CD8-positive, alpha-beta memory T cell (primary cell): ENCODE measurements at regions not wholly inside any gene's neighbourhood (a gene's known extent, or its start where the extent isn't known, plus 50 kb on each side); places are given as distances from the start of the nearest gene placed in this dataset.

Experiments
- CTCF ChIA-PET: fragments of 350-600 bp; sonication (Branson Sonifier 250); formaldehyde crosslinking; loops from one replicate; lab custom pipeline; 2021; ENCODE audit warnings: antibody characterized with exemption; lab: Charles Lee
- POLR2A ChIA-PET: fragments of 350-600 bp; sonication (Branson Sonifier 250); formaldehyde crosslinking; loops from one replicate; lab custom pipeline; 2021; ENCODE audit warnings: antibody characterized with exemption; lab: Charles Lee
- DNase-seq, 5 donors: peaks; one replicate each; pipeline versions ENCODE4 v3.0.0 to v3.0.0-alpha.2; 2020 to 2022; ENCODE audit warnings: mixed read lengths in 1 of 5
- H3K27ac ChIP-seq: one replicate; pipeline ENCODE4 v1.7.0; 2013; ENCODE audit warnings: low read depth, mild to moderate bottlenecking, low read length, moderate library complexity
- H3K27me3 ChIP-seq: 2 replicates; pipeline ENCODE4 v1.7.0; 2013; ENCODE audit warnings: low read length, mild to moderate bottlenecking; ENCODE audit not compliant: insufficient read depth, poor library complexity, severe bottlenecking
- H3K36me3 ChIP-seq: 2 replicates; pipeline ENCODE4 v1.7.0; 2013; ENCODE audit warnings: mild to moderate bottlenecking, low read length, moderate library complexity; ENCODE audit not compliant: insufficient read depth
- H3K4me1 ChIP-seq: 2 replicates; pipeline ENCODE4 v1.7.0; 2013; ENCODE audit warnings: mild to moderate bottlenecking, low read length, moderate library complexity; ENCODE audit not compliant: insufficient read depth
- H3K4me3 ChIP-seq: 2 replicates; pipeline ENCODE4 v1.7.0; 2013; ENCODE audit warnings: mild to moderate bottlenecking, low read length
- H3K9me3 ChIP-seq: 2 replicates; pipeline ENCODE4 v1.7.0; 2013; ENCODE audit warnings: mild to moderate bottlenecking, low read length
- H3K27ac Mint-ChIP-seq, 8 donors: one replicate each; pipeline ENCODE4 v1.8.0; 2020 to 2021; ENCODE audit warnings: mixed read lengths in 8 of 8, mild to moderate bottlenecking in 6 of 8, inconsistent platforms in 3 of 8, moderate library complexity in 3 of 8
- H3K27me3 Mint-ChIP-seq, 2 donors: one replicate each; pipeline ENCODE4 v1.8.0; 2020 to 2021; ENCODE audit warnings: mixed read lengths in 2 of 2, mild to moderate bottlenecking in 1 of 2, moderate library complexity in 1 of 2
- H3K36me3 Mint-ChIP-seq, 3 donors: one replicate each; pipeline ENCODE4 v1.8.0; 2020 to 2021; ENCODE audit warnings: mixed read lengths in 3 of 3, inconsistent platforms in 1 of 3, mild to moderate bottlenecking in 1 of 3
- H3K4me1 Mint-ChIP-seq, 3 donors: one replicate each; pipeline ENCODE4 v1.8.0; 2020 to 2021; ENCODE audit warnings: mixed read lengths in 3 of 3, inconsistent platforms in 1 of 3, mild to moderate bottlenecking in 1 of 3
- H3K4me3 Mint-ChIP-seq, 7 donors: one replicate each; pipeline ENCODE4 v1.8.0; 2020 to 2021; ENCODE audit warnings: mixed read lengths in 7 of 7, mild to moderate bottlenecking in 6 of 7, moderate library complexity in 4 of 7, inconsistent platforms in 2 of 7
- H3K9me3 Mint-ChIP-seq, 5 donors: one replicate each; pipeline ENCODE4 v1.8.0; 2020 to 2022; ENCODE audit warnings: mixed read lengths in 5 of 5, mild to moderate bottlenecking in 3 of 5, moderate library complexity in 2 of 5, inconsistent platforms in 1 of 5

- Histone ChIP-seq H3K27ac (no peak overlapping the region), H3K9me3 (no peaks in the 10 kb centered on the region), H3K27me3 (no peaks in the 10 kb centered on the region), H3K4me1 (no peaks in the 10 kb centered on the region), H3K4me3 (no peak overlapping the region), H3K36me3 (no peaks in the 10 kb centered on the region)
- DNase-seq = no peak
- Mint-ChIP-seq H3K27me3 (peaks cover 20 to 52% of the 10 kb centered on the region in 2 donors), H3K36me3 (no peaks in the 10 kb centered on the region), H3K4me3 (no peak overlapping the region), H3K4me1 (peaks cover 4 to 10% (median 6%) of the 10 kb centered on the region in 3 donors), H3K9me3 (no peaks in the 10 kb centered on the region), H3K27ac (no peak overlapping the region)
- CTCF ChIA-PET = no interaction called here
- POLR2A ChIA-PET = no interaction called here
These were observed 94.7 kb downstream of the DMRTA2 start for GRCh38 chr1:50328552-50328951.

GRCh38 chr1:50326026-50326425 lies 97.2 kb downstream of the DMRTA2 start:
- CTCF ChIA-PET = no interaction called here
- POLR2A ChIA-PET = no interaction called here
- H3K27me3 ChIP-seq = no peaks in the 10 kb centered on the region
- no peak overlapping the region for H3K4me3 ChIP-seq
- no peaks in the 10 kb centered on the region for H3K9me3 Mint-ChIP-seq
- H3K9me3 ChIP-seq = no peaks in the 10 kb centered on the region
- H3K36me3 Mint-ChIP-seq = no peaks in the 10 kb centered on the region
- H3K4me3 Mint-ChIP-seq = no peak overlapping the region
- H3K27me3 Mint-ChIP-seq = peaks cover 10 to 36% of the 10 kb centered on the region in 2 donors
- H3K4me1 Mint-ChIP-seq = no peaks in the 10 kb centered on the region
- H3K4me1 ChIP-seq = no peaks in the 10 kb centered on the region
- no peak for DNase-seq
- no peaks in the 10 kb centered on the region for H3K36me3 ChIP-seq
- H3K27ac ChIP-seq = no peak overlapping the region
- H3K27ac Mint-ChIP-seq = no peak overlapping the region

GRCh38 chr1:50322579-50322978 lies 100.7 kb downstream of the DMRTA2 start:
- no peaks in the 10 kb centered on the region for H3K4me1 ChIP-seq
- no peak overlapping the region for H3K4me3 ChIP-seq
- no peak overlapping the region for H3K27ac ChIP-seq
- H3K9me3 Mint-ChIP-seq = peaks cover 0 to 2% (median 0%) of the 10 kb centered on the region in 5 donors
- H3K27me3 Mint-ChIP-seq = peaks cover 10 to 14% of the 10 kb centered on the region in 2 donors
- no peak for DNase-seq
- H3K36me3 ChIP-seq = no peaks in the 10 kb centered on the region
- H3K4me1 Mint-ChIP-seq = no peaks in the 10 kb centered on the region
- H3K27ac Mint-ChIP-seq = peak overlapping the region in 1 of 8 donors; percentile 8
- no peaks in the 10 kb centered on the region for H3K27me3 ChIP-seq
- H3K36me3 Mint-ChIP-seq = no peaks in the 10 kb centered on the region
- ChIA-PET CTCF (no interaction called here), POLR2A (no interaction called here)
- H3K9me3 ChIP-seq = no peaks in the 10 kb centered on the region
- no peak overlapping the region for H3K4me3 Mint-ChIP-seq

- Mint-ChIP-seq H3K9me3 (peaks cover 0 to 2% (median 0%) of the 10 kb centered on the region in 5 donors), H3K4me1 (no peaks in the 10 kb centered on the region), H3K4me3 (no peak overlapping the region), H3K27me3 (peaks cover 4 to 8% of the 10 kb centered on the region in 2 donors), H3K36me3 (no peaks in the 10 kb centered on the region), H3K27ac (no peak overlapping the region)
- ChIA-PET POLR2A (no interaction called here), CTCF (no interaction called here)
- Histone ChIP-seq H3K4me3 (no peak overlapping the region), H3K9me3 (no peaks in the 10 kb centered on the region), H3K27me3 (no peaks in the 10 kb centered on the region), H3K27ac (no peak overlapping the region), H3K4me1 (no peaks in the 10 kb centered on the region), H3K36me3 (no peaks in the 10 kb centered on the region)
- no peak for DNase-seq
These were observed 104.8 kb downstream of the DMRTA2 start for GRCh38 chr1:50318428-50318827.

- no peak for DNase-seq
- Histone ChIP-seq H3K4me1 (no peaks in the 10 kb centered on the region), H3K4me3 (no peak overlapping the region), H3K27ac (no peak overlapping the region), H3K36me3 (no peaks in the 10 kb centered on the region), H3K27me3 (no peaks in the 10 kb centered on the region), H3K9me3 (no peaks in the 10 kb centered on the region)
- no peak overlapping the region for H3K27ac Mint-ChIP-seq
- no peaks in the 10 kb centered on the region for H3K4me1 Mint-ChIP-seq
- H3K4me3 Mint-ChIP-seq = no peak overlapping the region
- ChIA-PET CTCF (no interaction called here), POLR2A (no interaction called here)
- H3K27me3 Mint-ChIP-seq = peaks cover 7 to 17% of the 10 kb centered on the region in 2 donors
- H3K36me3 Mint-ChIP-seq = no peaks in the 10 kb centered on the region
- peaks cover 0 to 3% (median 0%) of the 10 kb centered on the region in 5 donors for H3K9me3 Mint-ChIP-seq
These were observed 114.4 kb downstream of the DMRTA2 start for GRCh38 chr1:50308878-50309277.

- no peaks in the 10 kb centered on the region for H3K27me3 ChIP-seq
- H3K4me1 ChIP-seq = no peaks in the 10 kb centered on the region
- H3K27ac ChIP-seq = no peak overlapping the region
- H3K36me3 ChIP-seq = no peaks in the 10 kb centered on the region
- Mint-ChIP-seq H3K36me3 (no peaks in the 10 kb centered on the region), H3K4me1 (no peaks in the 10 kb centered on the region), H3K27ac (no peak overlapping the region), H3K9me3 (peaks cover 0 to 3% (median 0%) of the 10 kb centered on the region in 5 donors), H3K4me3 (no peak overlapping the region), H3K27me3 (peaks cover 2 to 14% of the 10 kb centered on the region in 2 donors)
- POLR2A ChIA-PET = no interaction called here
- DNase-seq = no peak
- CTCF ChIA-PET = no interaction called here
- H3K9me3 ChIP-seq = no peaks in the 10 kb centered on the region
- H3K4me3 ChIP-seq = no peak overlapping the region
These were observed 117.4 kb downstream of the DMRTA2 start for GRCh38 chr1:50305808-50306207.

GRCh38 chr1:50300297-50300696 lies 122.9 kb downstream of the DMRTA2 start:
- Histone ChIP-seq H3K9me3 (no peaks in the 10 kb centered on the region), H3K36me3 (no peaks in the 10 kb centered on the region), H3K4me3 (no peak overlapping the region), H3K27me3 (no peaks in the 10 kb centered on the region), H3K27ac (no peak overlapping the region), H3K4me1 (no peaks in the 10 kb centered on the region)
- POLR2A ChIA-PET = no interaction called here
- Mint-ChIP-seq H3K9me3 (peaks cover 0 to 2% (median 0%) of the 10 kb centered on the region in 5 donors), H3K27me3 (peaks cover 4 to 10% of the 10 kb centered on the region in 2 donors), H3K4me1 (no peaks in the 10 kb centered on the region), H3K4me3 (no peak overlapping the region), H3K36me3 (no peaks in the 10 kb centered on the region), H3K27ac (no peak overlapping the region)
- no peak for DNase-seq
- CTCF ChIA-PET = no interaction called here

- Histone ChIP-seq H3K27me3 (no peaks in the 10 kb centered on the region), H3K4me1 (no peaks in the 10 kb centered on the region), H3K27ac (no peak overlapping the region), H3K9me3 (no peaks in the 10 kb centered on the region), H3K4me3 (no peak overlapping the region), H3K36me3 (no peaks in the 10 kb centered on the region)
- ChIA-PET CTCF (no interaction called here), POLR2A (no interaction called here)
- Mint-ChIP-seq H3K27me3 (peaks cover 4 to 6% of the 10 kb centered on the region in 2 donors), H3K4me1 (no peaks in the 10 kb centered on the region), H3K36me3 (no peaks in the 10 kb centered on the region), H3K4me3 (no peak overlapping the region), H3K9me3 (peaks cover 0 to 4% (median 3%) of the 10 kb centered on the region in 5 donors), H3K27ac (peak overlapping the region in 1 of 8 donors; percentile 65)
- DNase-seq = no peak
These were observed 127.7 kb downstream of the DMRTA2 start for GRCh38 chr1:50295566-50295965.

GRCh38 chr1:50292276-50292675 lies 131.0 kb downstream of the DMRTA2 start:
- Mint-ChIP-seq H3K27me3 (peaks cover 9 to 23% of the 10 kb centered on the region in 2 donors), H3K4me3 (no peak overlapping the region), H3K9me3 (peaks cover 0 to 4% (median 3%) of the 10 kb centered on the region in 5 donors), H3K4me1 (no peaks in the 10 kb centered on the region), H3K36me3 (no peaks in the 10 kb centered on the region), H3K27ac (no peak overlapping the region)
- ChIA-PET CTCF (no interaction called here), POLR2A (no interaction called here)
- Histone ChIP-seq H3K27me3 (no peaks in the 10 kb centered on the region), H3K4me1 (no peaks in the 10 kb centered on the region), H3K27ac (no peak overlapping the region), H3K4me3 (no peak overlapping the region), H3K36me3 (no peaks in the 10 kb centered on the region), H3K9me3 (no peaks in the 10 kb centered on the region)
- DNase-seq = no peak
